GM21515 (cell line): ENCODE measurements at regions not wholly inside any gene's neighbourhood (a gene's known extent, or its start where the extent isn't known, plus 50 kb on each side); places are given as distances from the start of the nearest gene placed in this dataset.

Source experiments
- ATAC-seq: cut with Tn5 transposase; IDR thresholded peaks from one replicate; pipeline ENCODE4 v1.9.1; 2021; ENCODE audit not compliant: unreplicated experiment

DNA sequence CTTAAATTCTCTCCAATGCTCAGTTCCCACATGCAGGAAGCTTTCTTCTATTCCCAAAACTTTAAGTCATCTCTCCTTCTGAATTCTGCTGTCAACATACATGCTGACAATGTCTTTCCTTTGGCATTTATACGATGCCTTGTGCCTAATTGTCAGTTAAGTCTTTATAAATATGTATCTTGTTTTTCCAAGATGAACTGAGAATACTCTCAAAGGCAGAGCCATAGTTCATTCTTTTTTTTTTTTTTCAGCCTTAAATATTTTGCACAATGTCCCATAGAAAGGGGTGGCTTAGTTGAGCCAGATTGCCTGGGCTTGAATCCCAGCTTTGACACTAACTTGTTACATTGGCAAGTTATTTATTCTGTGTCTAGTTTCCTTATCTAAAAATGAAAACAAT, 210.6 kb downstream of the QDPR start:
- no peak for ATAC-seq

DNA sequence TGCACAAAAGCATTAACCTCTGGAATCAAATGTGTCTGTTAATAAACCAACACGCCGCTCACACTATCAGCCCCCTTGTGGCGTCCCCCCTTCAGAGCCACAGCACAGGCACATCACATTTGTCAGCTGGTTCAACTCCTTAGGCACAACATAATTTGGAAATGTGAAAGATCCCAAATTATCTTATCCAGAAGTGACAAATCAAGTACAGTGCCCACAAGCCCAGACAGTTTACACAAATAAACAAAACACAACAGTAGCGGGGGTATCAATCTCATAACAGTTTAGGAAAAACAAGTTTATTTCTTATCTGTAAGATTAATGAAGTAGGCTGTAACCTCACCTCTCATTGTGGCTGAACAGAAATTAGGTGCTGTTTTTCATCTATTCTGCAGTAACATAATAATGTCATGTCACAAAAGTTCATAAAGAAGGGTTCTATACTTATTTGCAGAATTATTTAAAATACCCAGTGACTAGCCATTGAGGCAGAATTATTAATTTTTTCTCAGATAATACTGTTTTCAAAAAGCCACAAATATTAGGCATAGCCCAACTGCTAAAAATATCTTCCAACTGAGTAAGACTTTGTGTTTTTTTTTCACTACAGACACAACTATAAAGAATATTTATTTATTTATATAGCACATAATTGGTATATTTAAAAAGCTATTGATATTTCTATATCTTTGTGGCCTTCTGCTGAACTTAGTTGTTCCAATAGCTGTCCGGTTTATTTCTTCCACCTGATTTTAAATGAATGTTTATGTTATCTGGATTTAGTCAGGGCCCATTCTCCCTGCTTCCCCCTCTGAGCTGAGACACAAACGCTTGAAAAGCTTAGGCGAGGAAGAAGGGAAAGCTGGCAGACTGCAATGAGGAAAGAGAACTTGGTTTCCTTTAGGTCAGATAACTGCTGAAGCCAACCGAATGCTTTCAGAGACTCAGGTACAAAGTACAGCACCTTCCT, 214.7 kb downstream of the QDPR start:
- no peak for ATAC-seq

DNA sequence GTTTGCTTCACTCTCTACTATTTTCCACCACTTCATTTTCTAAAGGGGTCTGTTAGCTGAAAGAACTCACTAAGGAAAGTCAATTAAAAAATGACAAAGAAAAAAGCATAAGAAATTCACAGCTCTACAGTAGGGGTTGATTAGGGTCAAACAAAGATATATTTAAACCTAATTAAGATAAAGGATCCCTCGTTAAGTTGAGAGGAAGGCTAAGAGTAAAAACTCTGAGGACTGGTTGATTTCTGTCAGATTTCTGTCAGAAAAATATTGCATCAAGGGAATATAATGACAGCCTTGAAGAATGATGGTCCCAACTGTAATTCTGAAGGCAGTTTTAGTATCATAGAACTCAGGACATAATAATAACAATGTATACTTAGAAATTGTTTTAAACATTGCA, 218.0 kb downstream of the QDPR start:
- no peak for ATAC-seq

DNA sequence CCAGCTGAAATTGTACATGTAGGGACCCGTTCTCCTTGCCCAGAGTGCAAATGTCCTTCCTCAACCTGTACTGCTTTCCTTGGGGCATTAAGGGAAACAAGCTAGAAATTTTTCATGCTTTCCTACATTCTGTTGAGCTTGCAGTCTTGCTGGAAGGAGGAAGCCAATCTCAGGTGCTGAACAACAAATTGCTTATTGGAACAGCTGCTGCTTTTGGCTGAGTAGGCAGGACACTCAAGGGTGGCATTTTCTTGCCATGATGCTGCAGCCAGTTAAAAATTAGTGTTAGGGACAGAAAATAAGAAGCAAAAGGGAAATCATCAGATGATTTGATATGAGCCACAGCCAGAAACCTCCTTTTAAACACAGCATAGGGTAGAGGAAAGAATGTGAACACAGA, 223.7 kb downstream of the QDPR start:
- ATAC-seq: no peak

DNA sequence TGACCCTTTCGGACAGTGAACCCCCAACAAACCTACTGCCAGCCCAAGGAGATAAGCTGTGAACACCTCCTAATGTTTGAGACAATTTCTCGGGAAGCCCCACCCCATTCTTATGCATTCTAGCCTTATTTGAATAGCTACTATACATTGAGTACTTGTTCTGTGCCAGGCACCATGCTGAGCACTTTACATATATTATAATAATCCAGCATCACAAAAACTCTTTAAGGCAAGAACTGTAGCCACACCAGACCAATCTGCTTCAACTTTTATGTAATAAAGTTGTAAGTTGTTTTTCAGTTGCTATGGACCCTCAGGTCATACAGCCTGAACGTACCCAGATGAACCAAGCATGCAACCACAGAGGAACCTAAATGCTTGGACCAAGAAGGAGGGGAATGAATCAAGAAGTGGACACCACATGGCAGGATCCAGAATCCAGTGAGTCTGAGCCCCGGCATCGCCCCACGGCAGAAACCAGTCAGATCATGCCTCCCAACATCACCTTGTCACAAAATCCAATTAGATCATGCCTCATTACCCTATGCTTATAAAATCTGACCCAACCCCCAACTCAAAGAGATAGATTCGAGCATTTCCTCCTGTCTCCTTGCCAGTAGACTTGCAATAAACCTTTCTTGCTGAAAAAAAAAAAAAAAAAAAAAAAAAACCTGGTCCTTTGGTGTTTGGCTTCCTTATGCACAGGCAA, 225.0 kb downstream of the QDPR start:
- ATAC-seq: no peak

DNA sequence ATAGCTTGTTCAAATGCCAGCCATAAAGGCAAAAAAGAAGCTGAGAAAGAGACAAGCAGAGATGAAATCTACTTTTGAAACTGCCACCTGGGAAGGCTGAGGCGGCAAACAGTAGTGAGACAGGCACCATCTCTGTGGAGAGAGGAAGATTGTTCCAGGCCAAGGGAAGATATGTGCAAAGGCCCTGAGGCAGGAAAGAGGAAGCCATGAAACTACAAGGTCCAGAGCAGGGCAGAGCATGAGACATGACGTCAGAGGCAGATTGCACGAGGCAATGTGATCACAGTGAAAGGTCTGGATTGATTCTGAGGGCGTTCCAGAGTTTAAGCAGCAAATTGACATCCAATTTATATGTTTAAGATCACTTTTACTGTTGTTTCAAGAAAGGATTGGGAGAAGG, 226.1 kb downstream of the QDPR start:
- ATAC-seq: no peak

DNA sequence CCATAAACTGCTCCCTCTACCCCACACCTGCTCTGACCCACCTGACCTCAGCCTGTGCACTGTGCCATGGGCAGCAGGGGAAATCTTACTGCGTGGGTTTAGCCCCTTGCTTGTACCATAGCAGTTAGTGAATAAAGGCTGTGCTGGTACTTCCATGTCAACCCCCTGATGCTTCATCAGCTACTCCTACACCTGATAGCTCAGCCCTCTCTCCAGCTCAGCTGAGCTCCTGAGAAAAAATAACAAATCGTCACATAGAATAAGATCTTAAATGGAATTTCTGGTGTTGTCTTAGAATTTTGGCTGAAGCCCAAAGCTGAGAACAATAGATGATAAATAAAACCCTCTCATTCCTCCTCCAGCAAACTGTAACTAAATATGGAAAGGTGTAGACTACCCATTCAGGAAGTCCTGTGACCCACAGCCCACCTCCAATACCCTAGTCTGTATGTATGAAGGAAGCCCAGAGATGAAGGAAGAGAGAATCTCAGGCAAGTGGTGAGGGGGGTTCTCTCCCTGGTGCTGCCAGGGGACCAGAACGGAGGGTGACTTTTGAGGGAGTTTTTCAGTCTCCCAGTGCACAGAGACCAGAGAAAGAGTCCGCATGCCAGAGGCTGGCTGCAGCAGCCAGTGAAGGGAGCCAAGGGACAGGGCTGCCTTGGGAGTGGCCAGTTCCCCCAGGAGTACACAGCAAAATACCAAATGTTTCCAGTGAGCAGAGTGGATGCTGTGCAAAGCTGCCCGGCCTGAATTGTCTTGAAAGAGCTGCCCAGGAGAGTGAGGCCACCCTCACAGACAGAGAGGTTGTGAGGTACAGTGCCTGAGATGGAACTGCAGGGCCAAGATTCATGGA, 227.3 kb downstream of the QDPR start:
- no peak for ATAC-seq

DNA sequence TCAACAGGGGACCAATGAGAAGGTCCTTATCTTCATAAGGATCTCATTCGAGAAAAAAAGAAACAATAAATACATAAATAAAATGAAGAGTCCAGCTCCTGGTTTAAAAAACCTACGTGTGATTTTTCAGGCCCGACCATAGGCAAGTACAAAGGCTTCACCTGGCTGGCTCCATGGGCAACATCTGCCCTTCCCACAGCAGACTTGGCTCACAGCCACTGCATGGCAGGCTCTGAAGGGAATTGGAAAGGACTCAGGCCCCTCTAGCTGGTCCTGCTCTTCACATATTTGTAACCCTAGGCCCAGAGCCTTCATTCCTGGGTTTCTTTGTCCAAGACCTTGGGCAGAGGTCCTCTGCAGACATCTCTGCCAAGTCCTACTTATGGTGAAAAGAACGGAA, 228.1 kb downstream of the QDPR start:
- ATAC-seq: no peak

DNA sequence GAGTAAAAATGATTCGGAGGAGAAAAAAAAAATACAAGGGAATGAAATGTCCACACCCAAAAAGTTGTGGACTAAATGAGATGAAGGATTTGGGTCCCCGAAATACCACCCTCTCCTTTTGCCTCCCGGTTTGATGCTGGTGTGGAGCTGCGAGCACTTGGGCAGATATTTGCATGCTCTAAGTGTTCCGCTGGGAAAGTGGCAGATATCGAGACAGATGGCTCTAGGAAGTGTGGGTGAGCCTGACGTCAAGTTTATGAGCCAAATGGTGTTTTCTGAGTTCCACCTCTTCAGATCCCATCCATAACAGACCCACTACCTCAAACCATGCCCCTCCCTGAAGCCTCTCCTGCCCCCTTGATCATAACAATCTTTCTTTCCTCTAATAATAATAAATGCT, 228.6 kb downstream of the QDPR start:
- ATAC-seq: no peak

DNA sequence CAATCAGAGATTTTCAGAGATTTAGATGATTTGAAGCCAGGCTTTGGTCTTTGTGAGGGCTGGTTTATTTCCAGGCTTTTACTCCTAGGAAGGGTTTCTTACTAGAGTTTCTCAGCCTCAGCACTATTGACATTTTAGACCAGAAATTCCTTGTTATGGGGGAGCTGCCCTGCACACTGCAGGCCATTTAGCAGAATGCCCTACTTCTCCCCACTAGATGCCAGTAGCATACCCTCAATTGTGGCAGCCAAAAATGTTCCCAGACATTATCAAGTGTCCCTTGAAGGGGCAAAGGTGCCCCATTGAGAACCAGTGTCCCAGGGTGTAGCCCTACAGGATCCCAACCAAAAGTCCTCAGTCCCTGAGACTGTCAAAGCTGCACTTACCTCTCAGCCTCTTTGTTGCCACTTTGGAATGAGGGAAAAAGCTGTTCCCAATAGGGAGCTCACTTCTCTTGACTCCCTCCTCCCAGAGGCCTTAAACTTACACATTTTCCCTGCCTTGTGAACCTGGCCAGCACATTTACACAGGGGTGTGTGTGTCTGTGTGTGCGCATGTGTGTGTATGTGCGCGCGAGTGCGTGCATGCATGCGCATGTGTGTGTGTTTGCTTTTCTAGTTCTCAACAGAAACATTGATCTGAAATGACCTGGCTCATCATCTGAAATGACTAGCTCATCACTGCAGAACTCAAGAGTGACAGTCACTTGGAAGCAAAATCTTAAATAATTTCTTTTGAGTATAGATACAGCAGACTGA, 231.4 kb downstream of the QDPR start:
- no peak for ATAC-seq

DNA sequence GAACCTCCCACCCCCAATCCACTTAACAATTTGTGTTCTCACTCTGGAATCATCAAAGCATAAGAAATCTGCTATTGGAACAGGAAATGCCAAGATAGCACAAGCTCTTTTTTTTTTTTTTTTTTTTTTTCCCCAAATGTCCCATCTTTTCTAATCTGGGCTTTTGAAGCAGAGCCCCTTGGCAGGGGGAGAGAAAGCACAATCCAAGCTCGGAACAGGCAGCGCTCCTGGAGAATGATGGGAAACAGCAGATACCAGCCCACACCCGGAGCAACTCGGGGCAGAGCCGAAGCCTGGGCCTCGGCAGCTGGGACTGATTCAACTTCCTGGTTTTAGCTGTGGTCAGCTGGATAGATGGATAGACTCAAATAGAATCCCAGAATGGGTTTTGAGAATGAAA, 235.1 kb downstream of the QDPR start:
- no peak for ATAC-seq

DNA sequence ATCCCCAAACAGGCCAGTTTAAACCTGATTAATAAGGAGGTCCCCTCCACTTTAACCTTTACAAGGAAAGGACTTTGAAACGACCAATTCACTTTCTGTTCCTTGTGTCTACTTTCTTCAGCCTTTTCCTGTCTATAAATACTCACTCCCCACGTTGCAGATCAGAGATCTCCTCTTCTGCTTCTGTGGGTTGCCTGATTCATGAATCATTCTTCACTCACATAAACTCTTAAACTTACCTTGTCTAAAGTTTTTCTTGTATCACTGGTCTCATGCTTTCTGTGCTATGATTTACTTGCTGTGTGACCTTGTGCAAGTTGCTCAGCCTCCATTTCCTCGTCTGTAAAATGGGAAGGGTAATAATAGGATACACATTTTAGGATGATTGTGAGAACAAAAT, 236.1 kb downstream of the QDPR start:
- ATAC-seq: no peak

DNA sequence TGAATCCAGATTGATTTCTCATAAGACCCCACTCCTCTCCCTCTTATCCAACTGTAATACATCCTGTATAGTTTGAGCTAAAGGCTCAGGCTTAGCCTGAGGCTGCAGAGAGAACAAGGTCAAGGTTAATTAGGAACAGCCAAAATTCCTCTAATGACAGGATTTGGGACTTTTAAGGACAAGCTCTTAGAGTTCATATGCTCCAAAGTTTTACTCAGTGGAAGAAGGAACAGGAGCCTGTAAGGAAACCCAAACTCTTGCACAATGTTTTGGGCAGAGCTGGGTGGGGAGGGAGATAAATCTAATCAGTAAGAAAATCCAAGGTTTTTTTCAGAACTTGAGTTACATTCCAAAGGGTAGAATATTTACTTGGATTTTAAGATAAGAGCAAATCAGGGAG, 238.8 kb downstream of the QDPR start:
- no peak for ATAC-seq

DNA sequence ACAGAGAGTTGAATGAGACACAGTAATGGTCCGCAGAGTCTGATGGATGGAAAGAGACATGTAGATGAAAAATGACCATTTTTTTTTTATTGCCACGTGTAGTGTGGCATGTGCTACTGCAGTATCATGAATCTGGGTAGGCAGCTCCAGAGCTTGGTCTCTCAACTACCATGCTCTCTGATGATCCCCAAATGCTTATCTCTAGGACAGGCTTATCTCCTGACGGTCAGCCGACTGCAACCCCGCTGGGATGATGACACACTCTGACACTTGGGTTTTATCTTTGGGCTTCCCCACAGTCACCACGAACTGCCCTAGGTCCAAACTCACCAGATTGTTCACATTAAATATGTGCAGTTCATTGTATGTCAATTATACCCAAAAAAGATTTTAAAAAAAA, 239.7 kb downstream of the QDPR start:
- ATAC-seq: no peak

DNA sequence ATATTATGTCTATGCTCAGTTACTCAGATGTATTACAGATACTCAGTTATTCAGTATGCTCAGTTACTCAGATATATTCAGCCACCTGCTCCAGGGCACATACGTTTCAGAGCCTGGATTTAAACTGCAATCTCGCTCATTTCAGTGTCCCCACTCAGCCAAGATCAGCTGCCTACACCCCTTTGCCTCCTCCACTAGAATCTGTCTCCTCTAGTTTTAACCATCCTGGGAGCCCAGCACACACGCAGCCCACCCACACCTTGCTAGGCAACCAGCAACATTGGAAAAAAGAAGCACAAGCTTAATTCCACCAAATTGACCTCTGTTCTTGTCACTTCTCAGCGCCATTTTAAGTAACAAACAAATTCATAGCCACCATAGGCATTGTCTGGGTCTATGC, 246.2 kb downstream of the QDPR start:
- ATAC-seq: no peak

DNA sequence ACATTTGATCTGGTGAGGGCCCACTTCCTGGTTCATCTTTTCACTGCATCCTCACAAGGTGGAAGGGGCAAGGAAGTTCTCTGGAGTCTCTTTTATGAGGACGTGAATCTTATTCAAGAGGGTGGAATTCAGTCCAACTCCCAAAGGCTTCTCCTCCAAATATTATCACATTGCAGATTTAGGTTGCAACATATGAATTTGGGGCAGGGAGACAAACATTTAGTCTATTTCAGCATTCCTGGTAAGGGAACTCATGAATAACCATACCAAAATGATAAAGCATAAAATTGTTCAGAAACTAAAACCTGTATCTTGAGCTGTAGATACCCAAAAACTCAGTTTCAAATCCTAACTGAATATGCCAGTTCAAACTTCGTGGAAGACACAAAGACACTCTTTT, 246.8 kb downstream of the QDPR start:
- ATAC-seq: no peak

DNA sequence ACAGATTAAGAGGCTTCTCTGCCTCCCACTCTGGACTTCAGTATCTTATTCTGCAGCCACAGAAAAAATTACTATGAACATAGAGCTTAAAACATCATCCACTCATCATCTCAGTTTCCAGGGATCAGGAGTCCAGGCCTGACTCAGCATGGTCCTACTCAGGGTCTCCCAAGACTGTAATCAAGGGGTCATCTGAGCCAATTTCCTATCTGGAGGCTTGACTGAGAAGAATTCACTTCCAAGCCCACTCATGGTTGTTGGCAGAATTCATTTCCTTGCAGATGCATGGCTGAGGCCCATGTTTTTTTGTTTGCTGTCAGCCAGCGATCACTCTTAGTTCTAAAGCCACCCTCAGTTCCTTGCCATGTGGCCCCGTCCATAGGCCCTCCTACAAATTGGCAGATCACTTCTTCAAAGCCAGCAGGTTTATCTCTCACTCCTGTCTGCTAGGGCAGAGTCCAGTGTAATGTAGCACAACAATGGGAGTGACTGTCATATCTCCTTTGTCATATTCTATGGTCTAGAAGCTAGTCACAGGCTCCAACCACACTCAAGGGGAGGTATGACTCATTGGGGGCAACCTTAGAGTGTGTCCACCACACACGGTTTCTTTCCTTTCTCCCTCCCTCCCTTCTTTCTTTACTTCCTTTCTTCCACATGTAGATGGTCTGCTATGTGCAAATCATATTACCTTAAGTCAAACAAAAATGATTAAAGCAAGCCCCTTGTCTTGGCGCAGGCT, 251.6 kb downstream of the QDPR start:
- ATAC-seq: no peak

DNA sequence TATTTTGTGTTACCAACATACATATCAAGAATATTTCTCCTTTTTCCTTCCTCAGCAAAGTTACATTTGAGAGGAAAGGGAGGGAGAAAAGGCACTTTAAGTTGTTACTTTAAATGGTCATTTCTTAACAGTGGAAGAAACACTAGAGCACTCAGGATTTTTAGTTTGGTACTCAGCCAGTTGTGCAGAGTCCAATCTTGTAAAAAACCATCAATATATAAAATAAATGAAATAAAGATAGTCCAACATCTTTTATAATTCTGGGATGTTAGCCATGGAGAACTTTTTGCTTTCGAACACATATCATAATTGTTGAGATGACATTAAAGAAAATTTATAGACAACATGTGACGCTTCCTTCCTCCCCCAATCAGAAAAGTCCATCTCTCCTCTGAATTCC, 253.8 kb downstream of the QDPR start:
- no peak for ATAC-seq

DNA sequence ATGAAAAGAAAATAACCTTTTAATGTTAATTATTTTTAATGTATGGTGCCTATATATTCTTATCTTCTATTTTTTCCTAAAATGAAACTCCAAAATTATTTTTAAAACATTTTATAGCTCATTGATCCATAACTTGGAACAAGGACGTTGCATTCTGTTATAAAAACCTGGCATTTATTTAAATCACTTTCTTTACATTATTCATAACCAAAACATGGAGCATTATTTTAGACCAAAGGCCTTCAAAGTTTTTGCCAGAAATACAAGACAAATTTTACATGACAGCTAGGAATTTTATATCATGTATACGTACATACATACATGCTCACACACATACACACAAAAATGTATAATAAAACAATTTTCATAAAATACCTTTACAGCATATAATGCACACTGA, 259.8 kb downstream of the QDPR start:
- ATAC-seq: no peak

DNA sequence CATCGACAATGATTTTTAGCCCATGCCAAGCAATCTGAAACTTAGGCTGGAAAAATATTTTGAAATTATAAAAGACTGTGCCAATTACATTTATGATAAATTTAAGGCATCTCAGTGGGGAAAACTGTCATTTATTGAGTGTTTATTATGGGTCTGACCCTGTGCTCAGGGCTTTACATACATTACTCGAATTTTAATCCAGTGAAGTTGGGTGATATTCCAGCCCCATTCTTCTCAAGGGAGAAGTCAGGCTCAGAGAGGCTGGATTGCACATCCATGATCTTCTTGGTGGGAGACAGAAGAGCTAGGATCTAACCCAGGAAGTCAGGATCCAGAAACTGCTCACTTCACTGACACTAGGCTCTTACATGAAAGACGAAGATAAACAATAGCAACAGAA, 260.8 kb downstream of the QDPR start:
- no peak for ATAC-seq
